22Rv1 (cell line): ENCODE measurements at regions not wholly inside any gene's neighbourhood (a gene's known extent, or its start where the extent isn't known, plus 50 kb on each side); places are given as distances from the start of the nearest gene placed in this dataset.

Experiments used
- CTCF ChIP-seq: fragments of 450-650 bp; IDR thresholded peaks from 2 replicates; pipeline ENCODE4 v1.5.1; 2017; ENCODE audit warnings: mild to moderate bottlenecking
- ZFX ChIP-seq: fragments of 450-650 bp; IDR thresholded peaks from 2 replicates; pipeline ENCODE4 v1.6.1; 2017; ENCODE audit warnings: antibody characterized with exemption, borderline replicate concordance

GRCh38 chr6:152879681-152880080, 103.2 kb downstream of the FBXO5 start:
- TF ChIP-seq CTCF, result no peak
- TF ChIP-seq ZFX, result no peak
